GM13977 (cell line): ENCODE measurements at regions not wholly inside any gene's neighbourhood (a gene's known extent, or its start where the extent isn't known, plus 50 kb on each side); places are given as distances from the start of the nearest gene placed in this dataset.
"Not testable (repeated sequence)": the region's sequence is repeated elsewhere in the genome, so short reads cannot be mapped to it uniquely, and the experiment has no call there.

Experiments used
- DNase-seq: peaks from one replicate; pipeline ENCODE4 v3.0.0; 2012; ENCODE audit warnings: low spot score
- in situ Hi-C: fragments of 300-500 bp; cut with MboI; formaldehyde crosslinking; loops from one replicate; pipeline ENCODE4 v1.12.0; 2022; ENCODE audit warnings: low sequenced_read_pairs, low pct_unique_long_range_greater_than_20kb, mixed read lengths, inconsistent platforms; ENCODE audit not compliant: unreplicated experiment
- TF ChIP-seq, protein P1 (sequence below): IDR thresholded peaks from 2 replicates; pipeline ENCODE4 v1.5.1; 2012; ENCODE audit warnings: mild to moderate bottlenecking, control low read depth; ENCODE audit not compliant: insufficient read depth; ENCODE audit errors: extremely low read depth, missing control alignments

DNA sequence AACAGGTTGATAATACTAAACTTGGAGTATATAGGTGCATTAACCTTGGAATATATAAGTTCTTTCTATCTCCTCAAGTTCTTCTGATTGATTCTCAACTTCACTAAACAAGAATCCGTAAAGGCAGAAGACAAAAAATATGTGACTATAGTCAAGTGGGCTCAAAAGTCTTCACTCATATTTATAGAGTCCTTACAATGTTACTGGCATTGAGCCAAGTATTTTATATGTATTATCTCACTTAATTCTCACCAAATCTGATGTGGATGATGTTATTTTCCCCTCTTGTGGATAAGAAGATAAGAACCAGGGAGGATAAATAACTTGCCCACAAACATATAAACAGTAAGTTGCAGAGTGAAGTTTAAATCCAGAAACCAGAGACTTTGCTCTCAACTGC lies 486.9 kb downstream of the LRRIQ3 start:
- DNase-seq = no peak
- TF ChIP-seq, protein P1, sequence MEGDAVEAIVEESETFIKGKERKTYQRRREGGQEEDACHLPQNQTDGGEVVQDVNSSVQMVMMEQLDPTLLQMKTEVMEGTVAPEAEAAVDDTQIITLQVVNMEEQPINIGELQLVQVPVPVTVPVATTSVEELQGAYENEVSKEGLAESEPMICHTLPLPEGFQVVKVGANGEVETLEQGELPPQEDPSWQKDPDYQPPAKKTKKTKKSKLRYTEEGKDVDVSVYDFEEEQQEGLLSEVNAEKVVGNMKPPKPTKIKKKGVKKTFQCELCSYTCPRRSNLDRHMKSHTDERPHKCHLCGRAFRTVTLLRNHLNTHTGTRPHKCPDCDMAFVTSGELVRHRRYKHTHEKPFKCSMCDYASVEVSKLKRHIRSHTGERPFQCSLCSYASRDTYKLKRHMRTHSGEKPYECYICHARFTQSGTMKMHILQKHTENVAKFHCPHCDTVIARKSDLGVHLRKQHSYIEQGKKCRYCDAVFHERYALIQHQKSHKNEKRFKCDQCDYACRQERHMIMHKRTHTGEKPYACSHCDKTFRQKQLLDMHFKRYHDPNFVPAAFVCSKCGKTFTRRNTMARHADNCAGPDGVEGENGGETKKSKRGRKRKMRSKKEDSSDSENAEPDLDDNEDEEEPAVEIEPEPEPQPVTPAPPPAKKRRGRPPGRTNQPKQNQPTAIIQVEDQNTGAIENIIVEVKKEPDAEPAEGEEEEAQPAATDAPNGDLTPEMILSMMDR = no peak
- in situ Hi-C loops = no loop called here

DNA sequence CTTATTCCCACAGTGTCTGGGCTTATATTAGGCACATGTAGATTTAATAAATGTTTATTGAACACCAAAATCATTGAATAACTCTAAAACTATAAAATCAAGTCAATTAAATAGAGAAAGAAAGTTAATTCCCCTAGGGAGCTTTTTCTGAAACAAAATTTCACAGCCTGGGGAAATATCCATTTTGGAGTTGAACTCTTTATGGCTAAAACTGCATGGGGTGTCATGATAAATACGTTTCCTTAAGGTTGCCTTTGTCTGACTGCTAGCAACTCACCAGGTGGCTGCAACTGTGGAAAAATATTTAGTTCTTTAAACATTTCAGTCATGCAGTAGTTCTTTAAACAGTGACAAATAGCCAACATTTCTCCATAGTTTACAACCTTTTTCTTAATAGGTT lies 496.1 kb downstream of the LRRIQ3 start:
- TF ChIP-seq, protein P1 = no peak
- DNase-seq = no peak
- in situ Hi-C loops = no loop called here

DNA sequence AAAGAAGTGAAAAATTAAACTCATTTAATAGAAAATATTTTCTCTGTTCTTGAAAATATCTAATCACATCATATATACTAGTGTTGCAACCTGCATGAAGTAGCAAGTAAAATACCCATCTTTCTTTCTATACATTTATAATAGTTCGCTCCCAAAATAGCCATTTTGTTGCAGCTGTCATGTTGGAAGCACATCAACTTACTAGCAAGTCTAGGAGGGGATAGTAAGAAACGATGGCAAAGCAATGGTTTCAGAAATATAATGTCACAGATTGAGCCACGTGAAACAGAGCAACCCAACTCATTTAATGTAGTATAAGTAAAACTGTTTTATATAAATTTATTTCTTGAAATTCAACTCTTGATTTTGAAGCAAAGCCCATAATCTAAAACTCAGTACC lies 521.8 kb downstream of the LRRIQ3 start:
- no peak for DNase-seq
- TF ChIP-seq, protein P1 = no peak
- in situ Hi-C loops = no loop called here

DNA sequence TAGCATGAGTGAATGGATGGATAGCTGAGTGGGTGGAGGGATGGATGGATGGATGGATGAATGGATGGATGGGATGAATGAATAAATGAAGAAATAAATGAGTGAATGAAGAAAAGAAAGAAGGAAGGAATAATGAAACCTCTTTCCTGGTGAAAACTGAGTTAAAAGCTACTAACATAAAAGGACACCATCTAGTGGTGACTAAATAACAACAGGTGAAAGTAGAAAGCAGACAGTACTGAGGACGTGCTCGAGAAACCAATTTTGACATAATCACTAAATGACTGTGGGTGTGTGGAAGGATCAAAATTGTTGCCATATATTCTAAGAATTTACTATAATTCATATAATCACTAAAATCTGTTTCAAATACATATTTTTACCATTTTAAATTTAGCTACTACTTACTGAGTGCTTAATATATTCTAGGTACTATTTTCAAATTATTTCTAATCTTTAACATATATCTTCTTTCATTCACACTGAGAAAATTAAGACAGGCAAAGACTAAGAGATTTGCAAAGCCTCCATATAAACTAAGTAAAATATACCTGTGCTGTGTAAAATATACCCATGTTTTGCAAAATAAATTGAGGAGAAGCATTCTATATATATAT lies 522.9 kb downstream of the LRRIQ3 start:
- TF ChIP-seq, protein P1 = peak; percentile 67
- in situ Hi-C loops = no loop called here
- DNase-seq = peak; percentile 12

DNA sequence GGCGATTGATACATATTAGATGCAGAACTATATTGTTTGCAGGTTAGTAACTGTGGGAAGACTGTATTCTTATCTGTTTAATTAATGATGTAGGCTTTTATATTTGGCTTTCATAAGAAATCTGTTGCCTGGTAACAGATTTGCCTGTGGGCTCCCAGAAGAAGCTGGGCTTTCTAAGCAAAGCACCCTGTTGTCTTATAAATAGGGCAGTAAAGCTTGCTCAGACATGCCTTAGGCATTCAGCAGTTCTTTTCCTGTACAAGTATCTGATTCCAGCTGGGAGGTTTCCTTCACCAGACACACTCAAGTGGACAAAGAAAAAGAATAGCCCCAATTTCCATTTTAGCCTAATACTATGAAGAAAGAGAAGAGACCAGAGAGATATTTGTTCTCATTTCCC lies 524.0 kb downstream of the LRRIQ3 start:
- TF ChIP-seq, protein P1 = no peak
- in situ Hi-C loops = no loop called here
- no peak for DNase-seq

GRCh38 chr1:73671530-73671929 lies 526.4 kb downstream of the LRRIQ3 start:
- DNase-seq = no peak
- TF ChIP-seq, protein P1 = no peak
- in situ Hi-C loops = no loop called here

- in situ Hi-C loops, DNase-seq: not testable (repeated sequence)
Measured at GRCh38 chr1:73667959-73668358, 530.0 kb downstream of the LRRIQ3 start.
